H9 (cell line): ENCODE measurements at regions not wholly inside any gene's neighbourhood (a gene's known extent, or its start where the extent isn't known, plus 50 kb on each side); places are given as distances from the start of the nearest gene placed in this dataset.

Experiments used
- DNase-seq: peaks from one replicate; pipeline ENCODE4 v3.0.0-alpha.2; 2017
- H2AFZ ChIP-seq: one replicate; pipeline ENCODE4 v1.6.1; 2013; ENCODE audit warnings: mild to moderate bottlenecking, low read length, control low read depth, moderate library complexity
- H2AK5ac ChIP-seq: 2 replicates; pipeline ENCODE4 v1.6.1; 2013; ENCODE audit warnings: low read length, control low read depth, mixed read lengths; ENCODE audit not compliant: insufficient read length
- H2BK120ac ChIP-seq: one replicate; pipeline ENCODE4 v1.6.1; 2013; ENCODE audit warnings: low read depth, mild to moderate bottlenecking, low read length, control low read depth, inconsistent platforms; ENCODE audit not compliant: poor library complexity, severe bottlenecking
- H2BK12ac ChIP-seq: 2 replicates; pipeline ENCODE4 v1.6.1; 2013; ENCODE audit warnings: low read length, control low read depth, mixed read lengths, low read depth; ENCODE audit not compliant: insufficient read length
- H2BK15ac ChIP-seq: 2 replicates; pipeline ENCODE4 v1.6.1; 2013; ENCODE audit warnings: low read depth, low read length, control low read depth
- H2BK20ac ChIP-seq: one replicate; pipeline ENCODE4 v1.6.1; 2013; ENCODE audit warnings: low read depth, mild to moderate bottlenecking, low read length, control low read depth, inconsistent platforms; ENCODE audit not compliant: poor library complexity, severe bottlenecking
- H2BK5ac ChIP-seq: 2 replicates; pipeline ENCODE4 v1.6.1; 2013; ENCODE audit warnings: low read length, control low read depth, mixed read lengths; ENCODE audit not compliant: insufficient read length
- H3K14ac ChIP-seq: 2 replicates; pipeline ENCODE4 v1.6.1; 2013; ENCODE audit warnings: low read length, control low read depth; ENCODE audit not compliant: insufficient read depth
- H3K18ac ChIP-seq: 2 replicates; pipeline ENCODE4 v1.6.1; 2013; ENCODE audit warnings: low read depth, mild to moderate bottlenecking, mixed read lengths, low read length, control low read depth; ENCODE audit not compliant: insufficient read length
- H3K23ac ChIP-seq: 2 replicates; pipeline ENCODE4 v1.6.1; 2013; ENCODE audit warnings: low read length, control low read depth, mixed read lengths, low read depth; ENCODE audit not compliant: insufficient read length
- H3K23me2 ChIP-seq: 2 replicates; pipeline ENCODE4 v1.6.1; 2013; ENCODE audit warnings: low read depth, mild to moderate bottlenecking, mixed read lengths, low read length, control low read depth; ENCODE audit not compliant: insufficient read length, poor library complexity, severe bottlenecking
- H3K27ac ChIP-seq: 2 replicates; pipeline ENCODE4 v1.5.1; 2013; ENCODE audit warnings: low read length, control low read depth, mixed read lengths, low read depth; ENCODE audit not compliant: insufficient read length
- H3K27me3 ChIP-seq: 2 replicates; pipeline ENCODE4 v1.6.1; 2013; ENCODE audit warnings: low read length, control low read depth, inconsistent platforms; ENCODE audit not compliant: insufficient read depth
- H3K4ac ChIP-seq: 2 replicates; pipeline ENCODE4 v1.6.1; 2013; ENCODE audit warnings: low read depth, mild to moderate bottlenecking, control low read depth, inconsistent platforms, low read length, moderate library complexity
- H3K4me1 ChIP-seq: 2 replicates; pipeline ENCODE4 v1.6.1; 2013; ENCODE audit warnings: low read length, control low read depth, inconsistent platforms; ENCODE audit not compliant: insufficient read depth
- H3K4me2 ChIP-seq: 2 replicates; pipeline ENCODE4 v1.6.1; 2013; ENCODE audit warnings: low read length, control low read depth, mixed read lengths; ENCODE audit not compliant: insufficient read length, insufficient read depth
- H3K56ac ChIP-seq: 2 replicates; pipeline ENCODE4 v1.6.1; 2013; ENCODE audit warnings: low read depth, mild to moderate bottlenecking, mixed read lengths, low read length, control low read depth; ENCODE audit not compliant: insufficient read length
- H3K79me1 ChIP-seq: 2 replicates; pipeline ENCODE4 v1.6.1; 2013; ENCODE audit warnings: low read depth, mild to moderate bottlenecking, moderate library complexity, low read length, control low read depth, inconsistent platforms; ENCODE audit not compliant: insufficient read depth, poor library complexity, severe bottlenecking
- H3K79me2 ChIP-seq: 2 replicates; pipeline ENCODE4 v1.6.1; 2013; ENCODE audit warnings: low read length, control low read depth, inconsistent platforms; ENCODE audit not compliant: insufficient read depth
- H3K9ac ChIP-seq: 2 replicates; pipeline ENCODE4 v1.6.1; 2013; ENCODE audit warnings: low read length, control low read depth, mixed read lengths; ENCODE audit not compliant: insufficient read length; ENCODE audit errors: extremely low read depth
- H3K9me3 ChIP-seq: one replicate; pipeline ENCODE4 v1.6.1; 2013; ENCODE audit warnings: low read depth, low read length, inconsistent platforms; ENCODE audit not compliant: control insufficient read depth
- H3T11ph ChIP-seq: one replicate; pipeline ENCODE4 v1.6.1; 2013; ENCODE audit warnings: mild to moderate bottlenecking, low read length, control low read depth, inconsistent platforms
- H4K20me1 ChIP-seq: one replicate; pipeline ENCODE4 v1.6.1; 2013; ENCODE audit not compliant: control insufficient read depth, insufficient read length, insufficient read depth
- H4K5ac ChIP-seq: 2 replicates; pipeline ENCODE4 v1.6.1; 2013; ENCODE audit warnings: low read depth, mild to moderate bottlenecking, mixed read lengths, low read length, control low read depth; ENCODE audit not compliant: insufficient read length
- H4K8ac ChIP-seq: replicated peaks from 2 replicates; pipeline ENCODE4 v1.6.1; 2013; ENCODE audit warnings: low read length, control low read depth, mixed read lengths, low read depth; ENCODE audit not compliant: insufficient read length
- H4K91ac ChIP-seq: 2 replicates; pipeline ENCODE4 v1.6.1; 2013; ENCODE audit warnings: low read depth, mild to moderate bottlenecking, moderate library complexity, mixed read lengths, low read length, control low read depth; ENCODE audit not compliant: insufficient read length
- H3K27ac Mint-ChIP-seq, 3 experiments: 2 replicates in 2 of 3; 3 replicates in 1 of 3; pipeline ENCODE4 v1.8.0; 2020 to 2021; ENCODE audit warnings: mixed read lengths in 3 of 3, mild to moderate bottlenecking in 1 of 3, moderate library complexity in 1 of 3
- H3K27me3 Mint-ChIP-seq: 2 replicates; pipeline ENCODE4 v1.8.0; 2021; ENCODE audit warnings: low read depth, mild to moderate bottlenecking, moderate library complexity, mixed read lengths
- H3K36me3 Mint-ChIP-seq, 3 experiments: 2 replicates in 2 of 3; 3 replicates in 1 of 3; pipeline ENCODE4 v1.8.0; 2020 to 2021; ENCODE audit warnings: low read depth in 3 of 3, mixed read lengths in 3 of 3; ENCODE audit not compliant: insufficient read depth in 1 of 3
- H3K4me1 Mint-ChIP-seq, 2 experiments: 2 replicates each; pipeline ENCODE4 v1.8.0; 2020; ENCODE audit warnings: mixed read lengths in 2 of 2
- H3K4me3 Mint-ChIP-seq, 2 experiments: 2 replicates in 1 of 2; 3 replicates in 1 of 2; pipeline ENCODE4 v1.8.0; 2020 to 2021; ENCODE audit warnings: mild to moderate bottlenecking in 2 of 2, mixed read lengths in 2 of 2, moderate library complexity in 1 of 2
- H3K9me3 Mint-ChIP-seq, 2 experiments: 2 replicates in 1 of 2; 3 replicates in 1 of 2; pipeline ENCODE4 v1.8.0; 2020; ENCODE audit warnings: mild to moderate bottlenecking in 2 of 2, mixed read lengths in 2 of 2, moderate library complexity in 1 of 2
- CTCF ChIP-seq: fragments of 200-600 bp; sonication (generic); conservative IDR thresholded peaks from 3 replicates; pipeline ENCODE4 v1.8.0; 2021; ENCODE audit warnings: antibody characterized with exemption, mild to moderate bottlenecking
- WGBS: extraction: QIAGEN DNeasy Blood & Tissue Kit; methylation state at CpG from one replicate; pipeline ENCODE4 v1.1.7; 2013; ENCODE audit warnings: missing lambda C conversion rate, low lambda C conversion rate, mixed read lengths; ENCODE audit not compliant: insufficient read length; ENCODE audit errors: extremely low coverage; 5-methylcytosine and 5-hydroxymethylcytosine counted together

GRCh38 chr5:159765135-159765433 is 151.2 kb upstream of the ADRA1B start:
- Histone ChIP-seq H4K5ac (no peak overlapping the region), H3K23ac (no peak overlapping the region), H4K20me1 (no peaks in the 10 kb centered on the region), H3K27ac (no peak overlapping the region), H4K91ac (no peak overlapping the region), H2BK12ac (no peak overlapping the region), H3K4ac (no peak overlapping the region), H3K4me1 (peaks cover 9% of the 10 kb centered on the region; the same call in 1 of the 2 replicates), H3K9me3 (no peaks in the 10 kb centered on the region), H2BK15ac (no peak overlapping the region), H3K79me1 (no peaks in the 10 kb centered on the region), H3K9ac (no peak overlapping the region), H2AFZ (no peak overlapping the region), H2BK120ac (no peak overlapping the region), H4K8ac (no peak overlapping the region), H2AK5ac (no peak overlapping the region), H3K56ac (no peak overlapping the region), H3K18ac (no peak overlapping the region), H3K79me2 (no peaks in the 10 kb centered on the region), H2BK5ac (no peak overlapping the region), H3K23me2 (no peaks in the 10 kb centered on the region), H2BK20ac (no peak overlapping the region), H3K4me2 (no peak overlapping the region), H3K27me3 (no peaks in the 10 kb centered on the region), H3T11ph (no peak overlapping the region), H3K14ac (no peak overlapping the region)
- no peak overlapping the region for H3K27ac Mint-ChIP-seq
- peaks cover 2% of the 10 kb centered on the region; the same call in 1 of the 2 replicates for H3K27me3 Mint-ChIP-seq
- H3K36me3 Mint-ChIP-seq: peaks cover 0 to 9% (median 6%) of the 10 kb centered on the region in 3 experiments; a peak in 2 of 7 replicates
- no CpG with 5 or more reads among the region's 6 CpGs for WGBS
- H3K4me1 Mint-ChIP-seq: peaks cover 26 to 31% of the 10 kb centered on the region in 2 experiments
- no peak for DNase-seq
- no peak for TF ChIP-seq CTCF
- no peak overlapping the region for H3K4me3 Mint-ChIP-seq
- H3K9me3 Mint-ChIP-seq: peaks cover 0 to 3% of the 10 kb centered on the region in 2 experiments; a peak in 3 of 5 replicates
